ENCODE measurements at regions not wholly inside any gene's neighbourhood (a gene's known extent, or its start where the extent isn't known, plus 50 kb on each side); places are given as distances from the start of the nearest gene placed in this dataset.
"Not testable (repeated sequence)": the region's sequence is repeated elsewhere in the genome, so short reads cannot be mapped to it uniquely, and the experiment has no call there.

GRCh38 chr12:24505366-24506015 is 443.4 kb downstream of the BCAT1 start:
- ATAC-seq: no peak

GRCh38 chr12:24503477-24503876 is 445.4 kb downstream of the BCAT1 start:
- not testable (repeated sequence) for ATAC-seq, DNase-seq

More at GRCh38 chr12:24505366-24506015, 443.4 kb downstream of the BCAT1 start:
- DNase-seq: no peak

GRCh38 chr12:24500831-24501230 is 448.1 kb downstream of the BCAT1 start:
- ATAC-seq (no peak), DNase-seq (no peak)

- ATAC-seq (no peak), DNase-seq (no peak)
Measured at GRCh38 chr12:24500421-24500820, 448.5 kb downstream of the BCAT1 start.

GRCh38 chr12:24499151-24500146 is 449.5 kb downstream of the BCAT1 start:
- no peak for ATAC-seq
- DNase-seq: no peak

- no peak for ATAC-seq
- DNase-seq: no peak
Measured at GRCh38 chr12:24496755-24497154, 452.1 kb downstream of the BCAT1 start.

- no peak for ATAC-seq
- no peak for DNase-seq
Measured at GRCh38 chr12:24494401-24494800, 454.5 kb downstream of the BCAT1 start.

GRCh38 chr12:24491968-24492367 is 456.9 kb downstream of the BCAT1 start:
- ATAC-seq: no peak

GRCh38 chr12:24489939-24490338 is 459.0 kb downstream of the BCAT1 start:
- ATAC-seq (no peak), DNase-seq (no peak)

More at GRCh38 chr12:24491968-24492367, 456.9 kb downstream of the BCAT1 start:
- no peak for DNase-seq

- no peak for ATAC-seq
- no peak for DNase-seq
Measured at GRCh38 chr12:24488906-24489619, 459.8 kb downstream of the BCAT1 start.

- DNase-seq (no peak), ATAC-seq (no peak)
Measured at GRCh38 chr12:24488091-24488596, 460.8 kb downstream of the BCAT1 start.

GRCh38 chr12:24487606-24488005 is 461.3 kb downstream of the BCAT1 start:
- no peak for ATAC-seq

GRCh38 chr12:24483732-24484131 is 465.2 kb downstream of the BCAT1 start:
- DNase-seq (no peak), ATAC-seq (no peak)

More at GRCh38 chr12:24487606-24488005, 461.3 kb downstream of the BCAT1 start:
- DNase-seq: no peak

- DNase-seq: no peak
- no peak for ATAC-seq
Measured at GRCh38 chr12:24482882-24483604, 465.9 kb downstream of the BCAT1 start.

- ATAC-seq (no peak), DNase-seq (no peak)
Measured at GRCh38 chr12:24482044-24482443, 466.9 kb downstream of the BCAT1 start.

- DNase-seq (no peak), ATAC-seq (no peak)
Measured at GRCh38 chr12:24480766-24481449, 468.0 kb downstream of the BCAT1 start.

- no peak for ATAC-seq
- no peak for DNase-seq
Measured at GRCh38 chr12:24479131-24479530, 469.8 kb downstream of the BCAT1 start.

- DNase-seq: no peak
- ATAC-seq: no peak
Measured at GRCh38 chr12:24478254-24478653, 470.6 kb downstream of the BCAT1 start.

GRCh38 chr12:24476310-24476709 is 472.6 kb downstream of the BCAT1 start:
- no peak for ATAC-seq
- DNase-seq: no peak

- ATAC-seq (no peak), DNase-seq (no peak)
Measured at GRCh38 chr12:24475337-24475736, 473.6 kb downstream of the BCAT1 start.

- DNase-seq (no peak), ATAC-seq (no peak)
Measured at GRCh38 chr12:24473097-24473496, 475.8 kb downstream of the BCAT1 start.
